ENCODE measurements at regions not wholly inside any gene's neighbourhood (a gene's known extent, or its start where the extent isn't known, plus 50 kb on each side); places are given as distances from the start of the nearest gene placed in this dataset.

DNA sequence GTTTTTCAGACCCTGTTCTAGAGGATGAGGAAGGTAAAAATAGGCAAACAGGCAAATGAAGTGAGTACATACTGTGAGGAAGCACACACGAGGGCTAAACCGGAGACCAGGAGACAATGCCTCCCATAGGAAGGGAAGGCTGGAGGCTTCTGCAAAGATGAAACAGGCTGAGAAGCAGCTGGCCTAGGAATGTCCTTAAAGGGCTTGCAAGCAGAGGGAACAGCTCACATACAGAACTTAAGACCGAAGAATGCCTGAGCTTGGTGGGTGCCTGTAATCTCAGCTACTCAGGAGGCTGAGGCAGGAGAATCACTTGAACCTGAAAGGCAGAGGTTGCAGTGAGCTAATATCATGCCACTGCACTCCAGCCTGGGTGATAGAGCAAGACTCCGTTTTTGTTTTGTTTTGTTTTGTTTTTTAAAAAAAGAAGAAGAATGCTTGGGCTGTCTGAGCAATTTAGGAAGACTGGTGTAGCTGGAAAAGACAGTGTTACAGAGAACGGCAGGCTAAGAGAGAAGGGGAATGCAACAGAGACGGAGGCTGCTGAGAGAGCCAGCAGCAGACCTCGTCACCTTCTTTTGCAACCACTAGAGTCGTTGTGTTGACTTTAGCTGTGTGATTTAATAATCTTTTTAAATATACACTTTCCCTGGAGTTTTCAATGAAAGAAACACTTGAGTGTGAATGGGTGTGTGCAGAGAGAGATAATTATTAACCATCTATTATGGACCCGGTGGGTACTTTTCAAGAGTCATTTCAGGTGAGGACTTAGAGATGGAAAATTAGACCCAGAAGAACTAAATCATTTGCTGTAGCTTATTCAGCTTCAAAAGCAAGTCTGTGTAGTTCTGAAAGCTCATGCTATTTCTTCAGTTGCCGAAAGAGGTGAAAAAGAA lies 232.8 kb downstream of the GALR1 start:
- TF ChIP-seq CTCF (IDR thresholded peaks at IDR 0.05) = no peak
- no peak for TF ChIP-seq POLR2A (IDR thresholded peaks at IDR 0.05)
- no peak for TF ChIP-seq POLR2AphosphoS5 (IDR thresholded peaks at IDR 0.05)
